ENCODE measurements at regions not wholly inside any gene's neighbourhood (a gene's known extent, or its start where the extent isn't known, plus 50 kb on each side); places are given as distances from the start of the nearest gene placed in this dataset.

DNA sequence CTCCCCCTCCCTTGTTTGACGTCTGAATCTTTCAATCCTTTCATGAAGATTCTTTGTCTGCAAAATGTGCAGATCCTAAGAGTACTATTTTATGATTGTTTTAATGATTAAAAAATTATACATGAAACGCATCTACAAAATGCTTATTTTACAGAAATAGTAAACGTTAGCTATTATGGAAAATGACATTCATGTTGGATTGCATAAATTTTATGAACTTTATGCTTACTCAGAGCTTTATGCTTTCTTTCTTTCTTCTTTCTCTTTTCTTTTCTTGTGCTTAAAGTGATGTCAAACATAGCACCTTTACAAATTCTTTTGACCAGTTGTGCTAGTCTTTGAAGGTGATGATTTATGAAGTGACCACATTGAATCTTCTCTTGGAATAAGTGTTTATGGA lies 805.4 kb downstream of the ADCYAP1 start:
- TF ChIP-seq, protein P1, sequence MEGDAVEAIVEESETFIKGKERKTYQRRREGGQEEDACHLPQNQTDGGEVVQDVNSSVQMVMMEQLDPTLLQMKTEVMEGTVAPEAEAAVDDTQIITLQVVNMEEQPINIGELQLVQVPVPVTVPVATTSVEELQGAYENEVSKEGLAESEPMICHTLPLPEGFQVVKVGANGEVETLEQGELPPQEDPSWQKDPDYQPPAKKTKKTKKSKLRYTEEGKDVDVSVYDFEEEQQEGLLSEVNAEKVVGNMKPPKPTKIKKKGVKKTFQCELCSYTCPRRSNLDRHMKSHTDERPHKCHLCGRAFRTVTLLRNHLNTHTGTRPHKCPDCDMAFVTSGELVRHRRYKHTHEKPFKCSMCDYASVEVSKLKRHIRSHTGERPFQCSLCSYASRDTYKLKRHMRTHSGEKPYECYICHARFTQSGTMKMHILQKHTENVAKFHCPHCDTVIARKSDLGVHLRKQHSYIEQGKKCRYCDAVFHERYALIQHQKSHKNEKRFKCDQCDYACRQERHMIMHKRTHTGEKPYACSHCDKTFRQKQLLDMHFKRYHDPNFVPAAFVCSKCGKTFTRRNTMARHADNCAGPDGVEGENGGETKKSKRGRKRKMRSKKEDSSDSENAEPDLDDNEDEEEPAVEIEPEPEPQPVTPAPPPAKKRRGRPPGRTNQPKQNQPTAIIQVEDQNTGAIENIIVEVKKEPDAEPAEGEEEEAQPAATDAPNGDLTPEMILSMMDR (IDR thresholded peaks at IDR 0.05): no peak
- intact Hi-C loops (cut with DNase I): no loop called here
- no peak overlapping the region for H3K27ac ChIP-seq
- no peak for ATAC-seq
- no peak for DNase-seq
- no peaks in the 10 kb centered on the region for H3K36me3 ChIP-seq
- H3K4me1 ChIP-seq: no peaks in the 10 kb centered on the region
- H3K9me3 ChIP-seq: no peaks in the 10 kb centered on the region
- H3K4me3 ChIP-seq: no peak overlapping the region
- H3K27me3 ChIP-seq (ENCODE audit: low read depth): no peaks in the 10 kb centered on the region

DNA sequence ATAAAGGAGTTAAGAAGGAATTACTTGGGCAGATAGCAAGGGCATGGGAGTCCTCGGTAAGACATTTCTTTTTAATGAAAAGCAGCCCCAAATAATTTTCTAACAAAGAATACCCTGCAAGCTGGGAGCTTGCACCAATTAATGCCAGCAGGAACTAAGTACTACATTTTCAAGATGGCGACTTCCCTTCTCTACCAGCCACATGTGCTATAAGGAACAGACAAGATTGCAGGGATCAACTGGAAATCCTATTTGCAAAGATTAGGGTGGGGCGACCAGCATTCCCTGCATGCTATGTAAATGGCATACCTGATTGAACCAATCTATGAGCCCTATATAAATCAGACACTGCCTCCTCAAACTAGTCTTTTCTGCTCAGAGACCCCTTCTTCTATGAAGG lies 827.5 kb downstream of the ADCYAP1 start:
- intact Hi-C loops (cut with DNase I): no loop called here
- no peak overlapping the region for H3K4me3 ChIP-seq
- H3K27ac ChIP-seq: no peak overlapping the region
- TF ChIP-seq, protein P1 (IDR thresholded peaks at IDR 0.05): no peak
- DNase-seq (no peak), ATAC-seq (no peak)
- no peaks in the 10 kb centered on the region for H3K36me3 ChIP-seq
- H3K27me3 ChIP-seq (ENCODE audit: low read depth): no peaks in the 10 kb centered on the region
- H3K4me1 ChIP-seq: no peaks in the 10 kb centered on the region
- no peaks in the 10 kb centered on the region for H3K9me3 ChIP-seq

- no peaks in the 10 kb centered on the region for H3K4me1 ChIP-seq
- ATAC-seq (no peak), DNase-seq (no peak)
- no peak overlapping the region for H3K27ac ChIP-seq
- TF ChIP-seq, protein P1 (IDR thresholded peaks at IDR 0.05): no peak
- H3K4me3 ChIP-seq: no peak overlapping the region
- H3K9me3 ChIP-seq: no peaks in the 10 kb centered on the region
- intact Hi-C loops (cut with DNase I): no loop called here
- no peaks in the 10 kb centered on the region for H3K36me3 ChIP-seq
- H3K27me3 ChIP-seq (ENCODE audit: low read depth): no peaks in the 10 kb centered on the region
These were observed 825.2 kb downstream of the METTL4 start for GRCh38 chr18:1746131-1746530.

DNA sequence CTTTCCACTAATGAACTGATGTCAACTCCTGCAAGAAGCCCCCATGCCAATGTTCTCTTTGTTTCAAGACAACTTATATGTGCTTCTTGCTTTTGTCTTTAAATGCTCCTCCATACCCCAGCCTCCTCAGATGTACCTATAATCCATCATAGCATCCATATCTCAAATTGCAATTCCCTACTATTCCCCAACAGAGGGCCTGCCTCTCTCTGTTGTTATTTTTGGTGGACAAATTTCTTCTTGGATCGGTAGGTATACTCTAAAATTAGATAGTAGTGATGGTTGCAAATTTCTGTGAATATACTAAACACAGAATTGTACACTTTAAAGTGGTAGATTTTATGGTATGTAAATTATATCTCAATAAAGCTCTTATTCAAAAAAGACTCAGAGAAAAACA lies 820.1 kb downstream of the METTL4 start:
- H3K36me3 ChIP-seq: no peaks in the 10 kb centered on the region
- intact Hi-C loops (cut with DNase I): no loop called here
- H3K4me3 ChIP-seq: no peak overlapping the region
- ATAC-seq: no peak
- TF ChIP-seq, protein P1 (IDR thresholded peaks at IDR 0.05): no peak
- H3K27me3 ChIP-seq (ENCODE audit: low read depth): no peaks in the 10 kb centered on the region
- DNase-seq: no peak
- no peak overlapping the region for H3K27ac ChIP-seq
- no peaks in the 10 kb centered on the region for H3K4me1 ChIP-seq
- no peaks in the 10 kb centered on the region for H3K9me3 ChIP-seq

DNA sequence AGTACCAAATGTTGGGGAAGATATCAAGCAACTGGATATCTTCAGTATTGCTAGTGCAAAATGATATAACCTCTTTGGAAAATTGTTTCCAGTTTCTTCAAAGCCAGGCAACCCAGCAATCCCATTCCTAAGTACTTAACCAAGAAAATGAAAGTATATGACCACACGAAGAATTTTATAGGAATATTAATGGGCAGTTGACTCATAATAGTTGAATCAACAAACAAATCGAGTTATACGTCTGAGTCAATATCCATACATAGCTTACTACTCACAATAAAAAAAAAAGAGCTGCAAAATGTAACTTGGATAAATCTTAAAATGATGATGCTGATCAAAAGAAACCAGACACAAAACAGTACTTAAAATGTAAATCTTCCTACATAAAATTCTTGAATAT lies 810.4 kb downstream of the METTL4 start:
- Histone ChIP-seq H3K27me3 (ENCODE audit: low read depth) (no peaks in the 10 kb centered on the region), H3K27ac (no peak overlapping the region), H3K36me3 (no peaks in the 10 kb centered on the region), H3K4me1 (no peaks in the 10 kb centered on the region), H3K4me3 (no peak overlapping the region), H3K9me3 (no peaks in the 10 kb centered on the region)
- intact Hi-C loops (cut with DNase I): no loop called here
- no peak for ATAC-seq
- TF ChIP-seq, protein P1 (IDR thresholded peaks at IDR 0.05): no peak
- DNase-seq: no peak

GRCh38 chr18:1774261-1774660 lies 797.0 kb downstream of the METTL4 start:
- DNase-seq: no peak
- no peak for ATAC-seq

More at GRCh38 chr18:1774261-1774660, 797.0 kb downstream of the METTL4 start:
- H3K4me3 ChIP-seq: no peak overlapping the region
- no peaks in the 10 kb centered on the region for H3K36me3 ChIP-seq
- TF ChIP-seq, protein P1 (IDR thresholded peaks at IDR 0.05): no peak
- no peaks in the 10 kb centered on the region for H3K9me3 ChIP-seq
- H3K4me1 ChIP-seq: no peaks in the 10 kb centered on the region
- H3K27ac ChIP-seq: no peak overlapping the region
- no peaks in the 10 kb centered on the region for H3K27me3 ChIP-seq (ENCODE audit: low read depth)
- intact Hi-C loops (cut with DNase I): no loop called here
